Left lobe of liver (tissue), 2 donors: ENCODE measurements at regions not wholly inside any gene's neighbourhood (a gene's known extent, or its start where the extent isn't known, plus 50 kb on each side); places are given as distances from the start of the nearest gene placed in this dataset.

ENCODE experiments used
- ATAC-seq: fragments of 200-7000 bp; cut with Tn5 transposase; one replicate; pipeline ENCODE4 v1.9.1; 2020; ENCODE audit warnings: mild to moderate bottlenecking, moderate library complexity
- DNase-seq: peaks from one replicate; pipeline ENCODE4 v3.0.0-alpha.2; 2020; ENCODE audit warnings: low spot score
- donor health status: DM: no; HTN: no; CAD: no; lungs with moderate emphysema.
- donor health status: DM: no; HTN: yes; CAD: no.

GRCh38 chr6:21984135-21984534 lies 312.7 kb downstream of the PRL start:
- no peak for DNase-seq
- ATAC-seq = no peak

- DNase-seq = no peak
- no peak for ATAC-seq
These were observed 312.3 kb downstream of the PRL start for GRCh38 chr6:21984561-21984960.

- DNase-seq (no peak), ATAC-seq (no peak)
These were observed 310.9 kb downstream of the PRL start for GRCh38 chr6:21985904-21986303.

- ATAC-seq (no peak), DNase-seq (no peak)
These were observed 310.1 kb downstream of the PRL start for GRCh38 chr6:21986703-21987102.

GRCh38 chr6:21987501-21987957 lies 309.3 kb downstream of the PRL start:
- ATAC-seq (peak; percentile 78), DNase-seq (peak; percentile 49)

GRCh38 chr6:21990577-21990976 lies 306.3 kb downstream of the PRL start:
- DNase-seq (no peak), ATAC-seq (no peak)

- ATAC-seq (no peak), DNase-seq (no peak)
These were observed 304.5 kb downstream of the PRL start for GRCh38 chr6:21992178-21992967.

- DNase-seq = no peak
- no peak for ATAC-seq
These were observed 303.0 kb downstream of the PRL start for GRCh38 chr6:21993841-21994240.

GRCh38 chr6:21994821-21995220 lies 302.0 kb downstream of the PRL start:
- DNase-seq = no peak
- no peak for ATAC-seq

GRCh38 chr6:21995318-21995717 lies 301.5 kb downstream of the PRL start:
- DNase-seq = no peak
- ATAC-seq = no peak

- ATAC-seq = no peak
- no peak for DNase-seq
These were observed 300.3 kb downstream of the PRL start for GRCh38 chr6:21996425-21997118.

- no peak for DNase-seq
- ATAC-seq = no peak
These were observed 299.5 kb downstream of the PRL start for GRCh38 chr6:21997119-21998037.

GRCh38 chr6:21998582-21998981 lies 298.3 kb downstream of the PRL start:
- DNase-seq (no peak), ATAC-seq (no peak)

GRCh38 chr6:21999012-21999528 lies 297.8 kb downstream of the PRL start:
- no peak for ATAC-seq
- DNase-seq = no peak

- DNase-seq (no peak), ATAC-seq (no peak)
These were observed 297.1 kb downstream of the PRL start for GRCh38 chr6:21999741-22000140.

- DNase-seq = no peak
These were observed 295.3 kb downstream of the PRL start for GRCh38 chr6:22001396-22002027.

GRCh38 chr6:22003287-22003686 lies 293.5 kb downstream of the PRL start:
- no peak for DNase-seq
- ATAC-seq = no peak

More at GRCh38 chr6:22001396-22002027, 295.3 kb downstream of the PRL start:
- ATAC-seq = no peak

GRCh38 chr6:22006795-22007194 lies 290.0 kb downstream of the PRL start:
- ATAC-seq (no peak), DNase-seq (no peak)

GRCh38 chr6:22007469-22007868 lies 289.4 kb downstream of the PRL start:
- ATAC-seq (no peak), DNase-seq (no peak)

GRCh38 chr6:22008248-22008836 lies 288.5 kb downstream of the PRL start:
- DNase-seq (no peak), ATAC-seq (no peak)
